ENCODE measurements at regions not wholly inside any gene's neighbourhood (a gene's known extent, or its start where the extent isn't known, plus 50 kb on each side); places are given as distances from the start of the nearest gene placed in this dataset.

DNA sequence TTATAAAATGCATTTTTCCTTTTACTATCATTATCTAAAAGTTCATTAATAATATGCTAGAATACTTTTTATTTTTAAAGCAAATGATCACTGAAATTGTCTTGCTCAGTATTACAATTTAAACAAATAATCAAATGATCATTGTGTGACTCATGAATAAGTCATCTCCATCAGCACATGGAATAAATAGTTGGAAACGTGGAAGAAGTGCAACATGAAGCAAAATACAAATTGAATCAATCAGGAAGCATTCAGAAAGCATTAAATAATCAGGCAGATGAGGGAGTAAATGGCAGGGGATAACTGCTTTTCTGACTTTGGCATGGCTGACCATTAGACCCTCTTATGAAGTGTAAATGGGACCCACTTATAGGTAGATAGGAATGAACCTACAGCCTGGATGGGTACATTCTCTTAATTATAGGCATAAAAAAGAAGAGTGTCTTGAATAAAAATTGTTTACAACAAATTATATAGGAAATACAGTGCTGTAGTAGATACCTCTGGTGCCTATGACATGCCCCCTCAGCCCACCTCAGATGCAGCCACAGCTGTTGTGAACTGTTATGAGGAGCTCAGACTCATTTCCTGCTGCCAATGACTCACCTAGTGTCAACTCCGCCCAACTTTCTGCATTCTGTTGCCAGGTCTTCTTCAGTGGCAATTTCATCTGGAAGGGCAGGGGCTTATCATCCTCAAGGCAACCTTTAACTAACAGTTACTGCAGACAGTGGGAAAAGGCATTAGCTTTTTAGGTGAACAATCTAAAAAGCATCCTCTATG lies 936.0 kb downstream of the TRIB2 start:
- TF ChIP-seq, protein P1, sequence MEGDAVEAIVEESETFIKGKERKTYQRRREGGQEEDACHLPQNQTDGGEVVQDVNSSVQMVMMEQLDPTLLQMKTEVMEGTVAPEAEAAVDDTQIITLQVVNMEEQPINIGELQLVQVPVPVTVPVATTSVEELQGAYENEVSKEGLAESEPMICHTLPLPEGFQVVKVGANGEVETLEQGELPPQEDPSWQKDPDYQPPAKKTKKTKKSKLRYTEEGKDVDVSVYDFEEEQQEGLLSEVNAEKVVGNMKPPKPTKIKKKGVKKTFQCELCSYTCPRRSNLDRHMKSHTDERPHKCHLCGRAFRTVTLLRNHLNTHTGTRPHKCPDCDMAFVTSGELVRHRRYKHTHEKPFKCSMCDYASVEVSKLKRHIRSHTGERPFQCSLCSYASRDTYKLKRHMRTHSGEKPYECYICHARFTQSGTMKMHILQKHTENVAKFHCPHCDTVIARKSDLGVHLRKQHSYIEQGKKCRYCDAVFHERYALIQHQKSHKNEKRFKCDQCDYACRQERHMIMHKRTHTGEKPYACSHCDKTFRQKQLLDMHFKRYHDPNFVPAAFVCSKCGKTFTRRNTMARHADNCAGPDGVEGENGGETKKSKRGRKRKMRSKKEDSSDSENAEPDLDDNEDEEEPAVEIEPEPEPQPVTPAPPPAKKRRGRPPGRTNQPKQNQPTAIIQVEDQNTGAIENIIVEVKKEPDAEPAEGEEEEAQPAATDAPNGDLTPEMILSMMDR (IDR thresholded peaks at IDR 0.05; ENCODE audit: low read depth, low read length) = no peak
- TF ChIP-seq EZH2phosphoT487 (IDR thresholded peaks at IDR 0.05; ENCODE audit: low read depth) = no peak
- Histone ChIP-seq H3K4me1 (ENCODE audit: low read length) (no peaks in the 10 kb centered on the region), H3K9me3 (ENCODE audit: insufficient read depth, low read length) (peaks cover 8% of the 10 kb centered on the region; the same call in 1 of the 2 replicates), H3K27me3 (ENCODE audit: low read depth, low read length) (no peaks in the 10 kb centered on the region), H3K79me2 (ENCODE audit: low read length) (no peaks in the 10 kb centered on the region), H4K20me1 (ENCODE audit: insufficient read depth, low read length) (no peaks in the 10 kb centered on the region), H3K27ac (ENCODE audit: low read length) (no peak overlapping the region), H3K4me2 (ENCODE audit: low read length) (no peak overlapping the region), H3K36me3 (replicated peaks; ENCODE audit: low read depth, low read length) (no peaks in the 10 kb centered on the region), H2AFZ (ENCODE audit: low read depth, low read length) (no peak overlapping the region), H3K4me3 (ENCODE audit: low read length) (no peak overlapping the region), H3K9ac (ENCODE audit: low read length) (no peak overlapping the region)

DNA sequence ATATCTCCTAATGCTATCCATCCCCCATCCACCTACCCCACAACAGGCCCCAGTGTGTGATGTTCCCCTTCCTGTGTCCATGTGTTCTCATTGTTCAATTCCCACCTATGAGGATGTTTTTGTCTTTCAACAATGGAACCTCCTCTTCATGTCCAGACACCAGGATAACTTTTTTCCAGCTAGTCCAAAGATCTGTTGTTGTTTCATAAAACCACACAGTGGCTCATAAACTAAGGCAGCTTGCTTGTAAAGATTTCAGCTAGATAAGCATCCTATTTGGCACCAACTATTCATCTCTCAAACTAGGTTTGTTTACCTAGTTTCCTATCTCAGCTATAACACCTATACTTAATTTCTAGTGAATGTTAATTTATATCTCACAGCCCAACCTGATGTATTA lies 937.7 kb downstream of the TRIB2 start:
- peaks cover 8% of the 10 kb centered on the region; the same call in 1 of the 2 replicates for H3K9me3 ChIP-seq (ENCODE audit: insufficient read depth, low read length)
- TF ChIP-seq, protein P1 (IDR thresholded peaks at IDR 0.05; ENCODE audit: low read depth, low read length) = no peak
- no peak for TF ChIP-seq EZH2phosphoT487 (IDR thresholded peaks at IDR 0.05; ENCODE audit: low read depth)
- H3K4me1 ChIP-seq (ENCODE audit: low read length) = no peaks in the 10 kb centered on the region
- H4K20me1 ChIP-seq (ENCODE audit: insufficient read depth, low read length) = no peaks in the 10 kb centered on the region
- no peak overlapping the region for H3K4me2 ChIP-seq (ENCODE audit: low read length)
- no peaks in the 10 kb centered on the region for H3K36me3 ChIP-seq (replicated peaks; ENCODE audit: low read depth, low read length)
- H3K27ac ChIP-seq (ENCODE audit: low read length) = no peak overlapping the region
- no peak overlapping the region for H2AFZ ChIP-seq (ENCODE audit: low read depth, low read length)
- no peaks in the 10 kb centered on the region for H3K79me2 ChIP-seq (ENCODE audit: low read length)
- no peak overlapping the region for H3K4me3 ChIP-seq (ENCODE audit: low read length)
- no peak overlapping the region for H3K9ac ChIP-seq (ENCODE audit: low read length)
- H3K27me3 ChIP-seq (ENCODE audit: low read depth, low read length) = no peaks in the 10 kb centered on the region

DNA sequence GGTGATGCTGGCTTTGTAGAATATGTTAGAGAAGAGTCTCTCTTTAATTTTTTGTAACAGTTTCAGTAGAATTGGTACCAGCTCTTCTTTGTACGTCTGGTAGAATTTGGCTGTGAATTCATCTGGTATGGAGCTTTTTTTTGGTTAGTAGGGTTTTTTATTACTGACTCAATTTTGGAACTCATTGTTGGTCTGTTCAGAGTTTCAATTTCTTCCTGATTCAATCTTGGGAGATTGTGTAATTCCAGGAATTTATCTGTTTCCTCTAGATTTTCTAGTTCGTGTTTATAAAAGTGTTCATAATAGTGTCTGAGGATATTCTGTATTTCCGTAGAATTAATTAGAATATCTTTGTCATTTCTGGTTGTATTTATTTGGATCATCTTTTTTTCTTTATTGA lies 943.5 kb downstream of the TRIB2 start:
- Histone ChIP-seq H3K36me3 (replicated peaks; ENCODE audit: low read depth, low read length) (no peaks in the 10 kb centered on the region), H3K27me3 (ENCODE audit: low read depth, low read length) (no peaks in the 10 kb centered on the region), H3K4me3 (ENCODE audit: low read length) (no peak overlapping the region), H3K9ac (ENCODE audit: low read length) (no peak overlapping the region), H3K9me3 (ENCODE audit: insufficient read depth, low read length) (no peaks in the 10 kb centered on the region), H3K27ac (ENCODE audit: low read length) (no peak overlapping the region), H4K20me1 (ENCODE audit: insufficient read depth, low read length) (no peaks in the 10 kb centered on the region), H3K4me1 (ENCODE audit: low read length) (no peaks in the 10 kb centered on the region), H2AFZ (ENCODE audit: low read depth, low read length) (no peak overlapping the region), H3K4me2 (ENCODE audit: low read length) (no peak overlapping the region), H3K79me2 (ENCODE audit: low read length) (no peaks in the 10 kb centered on the region)
- TF ChIP-seq, protein P1 (IDR thresholded peaks at IDR 0.05; ENCODE audit: low read depth, low read length) = no peak
- TF ChIP-seq EZH2phosphoT487 (IDR thresholded peaks at IDR 0.05; ENCODE audit: low read depth) = no peak

DNA sequence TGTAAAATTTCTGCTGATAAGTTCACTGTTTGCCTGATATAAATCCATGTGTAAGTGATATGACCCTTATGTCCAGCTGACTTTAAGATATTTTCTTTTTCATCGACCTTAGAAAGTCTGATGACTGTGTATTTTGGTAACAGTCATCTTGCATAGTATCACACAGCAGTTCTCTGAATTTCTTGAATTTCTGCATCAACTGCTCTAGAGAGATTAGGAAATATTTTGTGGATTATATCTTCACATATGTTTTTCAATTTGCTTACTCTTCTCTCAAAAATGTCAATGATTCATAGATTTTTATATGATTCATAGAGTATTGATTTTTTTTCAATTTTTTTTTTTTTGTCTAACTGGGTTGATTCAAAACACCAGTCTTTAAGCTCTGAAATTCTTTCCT lies 945.3 kb downstream of the TRIB2 start:
- no peak overlapping the region for H3K4me3 ChIP-seq (ENCODE audit: low read length)
- no peaks in the 10 kb centered on the region for H4K20me1 ChIP-seq (ENCODE audit: insufficient read depth, low read length)
- H3K9ac ChIP-seq (ENCODE audit: low read length) = no peak overlapping the region
- no peaks in the 10 kb centered on the region for H3K9me3 ChIP-seq (ENCODE audit: insufficient read depth, low read length)
- H3K79me2 ChIP-seq (ENCODE audit: low read length) = no peaks in the 10 kb centered on the region
- no peaks in the 10 kb centered on the region for H3K27me3 ChIP-seq (ENCODE audit: low read depth, low read length)
- peaks cover 9% of the 10 kb centered on the region for H3K4me1 ChIP-seq (ENCODE audit: low read length)
- no peak overlapping the region for H3K27ac ChIP-seq (ENCODE audit: low read length)
- no peak overlapping the region for H2AFZ ChIP-seq (ENCODE audit: low read depth, low read length)
- H3K4me2 ChIP-seq (ENCODE audit: low read length) = no peak overlapping the region
- no peak for TF ChIP-seq EZH2phosphoT487 (IDR thresholded peaks at IDR 0.05; ENCODE audit: low read depth)
- TF ChIP-seq, protein P1 (IDR thresholded peaks at IDR 0.05; ENCODE audit: low read depth, low read length) = no peak
- H3K36me3 ChIP-seq (replicated peaks; ENCODE audit: low read depth, low read length) = no peaks in the 10 kb centered on the region

All from OCI-LY3 (cell line).